Islet precursor cell (in vitro differentiated cells): ENCODE measurements at regions not wholly inside any gene's neighbourhood (a gene's known extent, or its start where the extent isn't known, plus 50 kb on each side); places are given as distances from the start of the nearest gene placed in this dataset.
A peak's percentile ranks its signal among the peaks of the same experiment; 100 is the strongest.
"Not testable (repeated sequence)": the region's sequence is repeated elsewhere in the genome, so short reads cannot be mapped to it uniquely, and the experiment has no call there.

Experiments
- DNase-seq: peaks from one replicate; pipeline ENCODE4 v3.0.0-alpha.2; 2018

GRCh38 chr1:117757668-117758067 lies 151.8 kb downstream of the TENT5C start:
- DNase-seq, result no peak

GRCh38 chr1:117758444-117759316 lies 152.8 kb downstream of the TENT5C start:
- DNase-seq, result peak; percentile 96

DNA sequence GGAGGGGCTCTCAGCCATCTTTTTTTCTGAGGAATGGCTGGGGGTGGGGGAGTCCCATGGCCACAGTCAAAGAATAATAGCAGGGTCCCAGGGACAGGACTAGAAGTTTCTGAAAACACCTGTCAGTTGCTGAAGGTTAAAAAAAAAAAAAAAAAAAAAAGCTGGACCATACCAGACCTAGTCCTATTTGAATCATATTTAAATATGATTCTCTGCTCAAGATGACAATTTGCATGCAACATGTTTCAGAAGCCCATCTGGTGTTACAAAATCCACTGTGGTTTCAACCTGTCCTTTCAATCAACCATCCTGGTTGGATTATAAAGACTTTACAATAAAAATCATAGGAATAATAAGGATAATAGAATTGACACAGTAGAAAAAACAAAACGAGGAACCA lies 153.7 kb downstream of the TENT5C start:
- DNase-seq, result no peak

- no peak for DNase-seq
Measured at GRCh38 chr1:117760069-117760468, 154.2 kb downstream of the TENT5C start.

GRCh38 chr1:117760485-117760884 lies 154.6 kb downstream of the TENT5C start:
- no peak for DNase-seq

GRCh38 chr1:117767756-117768155 lies 161.7 kb downstream of the GDAP2 start:
- not testable (repeated sequence) for DNase-seq

DNA sequence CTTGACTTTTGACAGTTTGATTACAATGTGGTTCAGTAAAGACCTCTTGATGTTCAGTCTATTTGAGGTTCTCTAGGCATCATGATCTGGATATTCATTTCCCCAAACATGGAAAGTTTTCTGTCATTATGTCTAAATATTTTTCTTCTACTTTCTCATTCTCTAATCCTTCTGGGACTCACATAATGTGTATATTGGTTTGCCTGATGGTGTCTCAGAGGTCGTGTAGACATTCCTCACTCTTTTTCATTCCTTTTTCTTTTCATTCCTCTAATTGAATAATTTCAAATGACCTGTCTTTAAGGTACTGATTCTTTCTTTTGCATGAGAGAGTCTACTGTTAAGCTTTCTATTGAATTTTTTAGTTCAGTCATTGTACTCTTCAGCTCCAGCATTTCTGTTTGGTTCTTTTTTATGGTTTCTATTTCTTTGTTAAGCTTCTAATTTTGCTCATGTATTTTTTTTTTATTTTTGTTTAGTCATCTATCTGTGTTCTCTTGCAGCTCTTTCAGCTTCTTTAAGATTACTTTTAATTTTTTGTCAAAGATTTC lies 158.4 kb downstream of the GDAP2 start:
- DNase-seq, result no peak

GRCh38 chr1:117779364-117779763 lies 150.1 kb downstream of the GDAP2 start:
- DNase-seq, result no peak

DNA sequence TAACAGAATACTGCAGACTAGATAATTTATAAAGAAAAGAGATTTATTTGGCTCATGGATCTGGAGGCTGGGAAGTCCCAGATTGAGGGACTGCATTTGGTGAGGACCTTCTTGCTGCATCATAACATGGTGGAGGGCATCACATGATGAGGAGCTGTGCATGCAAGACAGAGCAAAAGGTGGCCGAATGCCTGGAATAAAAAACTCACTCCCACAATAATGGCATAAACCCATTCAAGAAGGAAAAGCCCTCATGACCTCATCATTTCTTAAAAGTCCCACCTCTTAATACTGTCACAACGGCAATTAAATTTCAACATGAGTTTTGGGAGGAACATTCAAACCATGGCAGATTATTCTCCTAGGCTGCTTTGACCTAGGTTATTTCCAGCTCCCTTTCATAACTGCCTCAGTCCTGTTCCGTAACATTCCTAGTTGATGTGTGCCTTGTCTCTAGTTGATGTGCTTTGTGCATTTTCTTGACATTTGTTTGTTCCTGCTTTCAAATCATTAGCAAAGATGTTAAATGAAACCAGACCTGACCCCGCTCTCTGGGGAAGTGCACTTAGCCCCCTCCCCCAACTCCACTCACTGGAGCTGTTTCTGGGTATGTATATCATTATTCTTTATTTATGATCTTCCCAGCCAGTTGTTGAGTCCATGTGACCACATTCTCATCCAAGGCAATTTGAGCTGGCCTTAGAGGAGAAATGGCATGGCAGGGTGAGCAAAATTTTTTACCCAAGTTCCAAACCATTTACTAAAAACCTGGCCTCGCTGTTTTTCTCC lies 148.5 kb downstream of the GDAP2 start:
- no peak for DNase-seq

- no peak for DNase-seq
Measured at GRCh38 chr1:117782056-117782455, 147.4 kb downstream of the GDAP2 start.

- DNase-seq, result no peak
Measured at GRCh38 chr1:117783606-117784396, 145.6 kb downstream of the GDAP2 start.

- no peak for DNase-seq
Measured at GRCh38 chr1:117788014-117788413, 141.4 kb downstream of the GDAP2 start.

DNA sequence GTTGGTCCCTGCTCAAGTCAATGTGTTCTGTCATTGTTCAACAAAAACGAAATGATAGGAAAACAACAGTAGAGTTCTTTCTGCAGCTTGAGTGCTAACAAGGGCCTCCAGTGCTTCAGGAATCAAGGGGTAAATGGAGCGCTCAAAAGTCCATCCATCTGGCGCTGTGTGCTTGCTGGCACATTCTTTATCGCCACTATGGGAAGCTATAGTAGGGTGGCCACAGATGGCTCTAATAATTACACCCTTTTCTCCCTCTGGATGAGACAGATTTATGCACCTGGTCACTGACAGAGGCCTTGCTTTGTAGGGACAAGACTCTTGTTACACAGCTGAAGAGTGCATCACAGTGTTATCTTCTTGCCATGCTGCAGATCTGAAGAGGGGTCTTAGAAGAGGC lies 136.0 kb downstream of the GDAP2 start:
- DNase-seq, result no peak

DNA sequence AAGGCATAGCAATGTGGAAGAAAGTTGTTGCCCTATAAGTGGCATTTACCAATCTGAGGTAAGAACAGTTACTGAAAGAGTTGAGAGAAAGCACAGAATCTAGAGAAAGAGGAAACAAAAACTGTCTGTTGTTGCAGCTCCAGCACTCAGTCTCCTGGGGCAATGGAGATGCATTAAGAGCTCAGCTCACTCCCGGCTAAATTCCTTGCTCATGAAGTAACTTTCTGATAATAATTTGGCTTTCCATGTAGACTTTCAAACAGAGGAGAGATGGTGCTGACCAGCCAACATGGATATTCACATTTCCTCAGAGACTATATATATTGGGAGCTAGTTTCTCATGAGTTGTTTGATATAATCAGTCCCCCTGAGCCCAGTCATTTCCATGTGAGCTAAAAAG lies 135.3 kb downstream of the GDAP2 start:
- no peak for DNase-seq

- DNase-seq, result no peak
Measured at GRCh38 chr1:117795190-117795589, 134.2 kb downstream of the GDAP2 start.

DNA sequence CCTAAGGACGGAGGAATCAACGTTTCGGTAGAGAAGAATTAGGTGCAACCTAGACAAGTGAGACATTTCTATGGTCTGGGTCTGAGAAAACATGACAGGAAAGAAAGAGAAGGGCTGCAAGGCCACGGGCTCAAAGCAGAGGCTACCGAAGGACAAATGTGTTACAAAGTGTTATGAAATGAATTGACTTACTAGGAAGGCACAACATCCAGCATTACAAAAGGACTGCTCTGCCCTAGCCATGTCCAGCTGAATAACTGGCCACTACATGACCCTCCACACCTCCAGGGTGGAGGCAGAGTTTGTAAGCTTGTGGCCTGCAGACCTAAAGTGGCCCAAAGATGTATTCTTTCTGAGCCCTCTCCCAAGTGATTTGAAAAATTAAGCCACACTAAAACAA lies 133.6 kb downstream of the GDAP2 start:
- no peak for DNase-seq

GRCh38 chr1:117796226-117796625 lies 133.2 kb downstream of the GDAP2 start:
- no peak for DNase-seq

DNA sequence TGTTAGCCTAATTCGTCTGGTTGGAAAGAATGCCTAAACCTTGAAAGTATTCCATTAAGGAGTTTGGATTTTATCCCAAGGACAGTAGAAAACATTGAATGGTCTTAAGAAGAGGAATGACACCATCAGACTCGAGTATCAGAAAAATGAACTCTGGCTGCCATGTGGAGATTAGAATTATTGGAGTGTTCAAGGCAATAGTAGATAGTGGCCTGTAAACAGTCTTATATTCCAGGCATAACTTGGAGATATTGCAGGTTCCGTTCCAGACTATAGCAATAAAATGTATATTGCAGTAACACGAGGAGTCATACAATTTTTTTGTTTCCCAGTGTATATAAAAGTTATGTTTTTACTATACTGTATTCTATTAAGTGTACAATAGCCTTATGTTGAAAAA lies 130.9 kb downstream of the GDAP2 start:
- DNase-seq, result no peak

DNA sequence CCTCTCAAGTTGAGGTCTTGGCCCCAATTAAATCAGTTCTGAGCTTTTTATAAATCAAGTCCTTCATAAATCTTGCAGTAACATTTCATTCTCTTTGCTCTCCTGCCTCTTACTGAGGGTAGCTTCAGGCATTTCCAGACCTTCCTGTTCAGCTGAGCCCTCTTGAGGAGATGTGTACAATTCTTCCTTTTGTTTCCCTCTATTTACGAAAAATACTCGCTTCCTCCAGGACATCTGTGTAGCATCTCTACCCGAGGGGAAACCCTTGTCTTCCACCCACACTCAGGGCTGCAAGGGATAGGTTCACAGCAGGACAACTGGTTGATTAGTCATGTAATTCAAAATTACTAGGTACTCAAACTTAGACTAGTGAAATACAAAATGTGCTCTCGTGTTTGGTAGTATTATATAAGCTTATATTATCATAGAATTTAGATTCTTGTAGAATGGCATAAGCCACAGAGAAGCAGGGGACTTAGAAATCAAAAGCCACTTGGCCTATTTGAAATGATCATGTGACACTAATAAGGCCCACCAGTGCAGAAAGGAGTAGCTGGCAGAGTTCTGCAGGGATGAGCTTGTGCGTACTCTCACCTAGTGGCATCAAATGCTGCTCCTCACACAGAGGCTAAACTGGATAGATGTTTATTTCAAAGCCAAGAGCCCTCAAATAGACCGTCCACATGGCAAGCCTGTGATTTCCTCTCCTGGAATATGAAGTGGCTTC lies 126.7 kb downstream of the GDAP2 start:
- no peak for DNase-seq

- no peak for DNase-seq
Measured at GRCh38 chr1:117803318-117803717, 126.1 kb downstream of the GDAP2 start.

DNA sequence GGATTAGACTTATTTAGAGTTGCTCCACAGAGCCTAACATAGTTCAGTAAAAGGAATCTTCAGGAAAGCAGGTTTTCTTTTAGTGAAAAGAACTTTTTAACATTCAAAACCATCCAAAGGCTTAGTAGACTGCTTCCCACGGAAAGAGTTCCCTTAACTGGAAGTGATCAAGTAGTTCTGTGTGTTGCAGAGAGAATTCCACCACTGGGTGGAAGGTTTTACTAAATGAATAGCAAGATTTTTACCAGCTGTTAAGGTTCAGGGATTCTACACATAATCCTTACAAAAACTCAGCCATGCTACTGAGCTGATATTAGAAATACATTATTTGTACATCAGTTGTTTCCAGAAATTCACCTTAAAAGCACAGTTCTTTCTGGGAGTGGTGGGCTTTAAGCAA lies 119.7 kb downstream of the GDAP2 start:
- no peak for DNase-seq

DNA sequence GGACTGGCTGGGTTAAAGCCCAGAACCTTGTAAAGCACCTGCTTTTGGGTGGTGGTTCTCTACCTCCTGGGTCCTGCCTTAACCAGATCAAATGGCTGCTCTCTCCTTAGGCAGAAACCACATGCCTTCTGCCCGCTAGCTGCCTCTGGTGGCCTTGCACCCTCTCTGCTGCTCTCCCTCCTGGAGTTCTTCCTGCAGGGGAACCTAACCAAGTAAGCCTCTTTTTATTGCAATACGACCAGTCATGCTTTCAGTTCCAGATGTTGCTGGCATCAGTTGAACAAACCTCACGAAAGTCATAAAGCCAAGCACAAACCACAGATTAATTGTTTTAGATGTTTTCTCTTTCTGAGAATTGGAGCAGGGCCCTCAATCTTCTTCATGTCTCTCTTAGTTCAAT lies 118.9 kb downstream of the GDAP2 start:
- DNase-seq, result no peak
